Thymus (tissue), 11 donors: ENCODE measurements at regions not wholly inside any gene's neighbourhood (a gene's known extent, or its start where the extent isn't known, plus 50 kb on each side); places are given as distances from the start of the nearest gene placed in this dataset.

ENCODE experiments used
- DNase-seq, 9 donors: peaks; one replicate each; pipeline ENCODE4 v3.0.0-alpha.2; 2013; ENCODE audit warnings: low spot score in 9 of 9, low read depth in 6 of 9, missing footprints in 1 of 9
- H3K27ac ChIP-seq, 2 donors: one replicate each; pipeline ENCODE4 v1.5.1; 2013; ENCODE audit warnings: control low read depth in 1 of 2, low read depth in 1 of 2, low read length in 1 of 2, mild to moderate bottlenecking in 1 of 2, moderate library complexity in 1 of 2
- H3K27me3 ChIP-seq, 2 donors: one replicate each; pipeline ENCODE4 v1.5.1; 2013; ENCODE audit warnings: low read length in 1 of 2; ENCODE audit not compliant: control insufficient read depth in 2 of 2, insufficient read depth in 1 of 2
- H3K36me3 ChIP-seq, 2 donors: one replicate each; pipeline ENCODE4 v1.5.1; 2013; ENCODE audit warnings: low read length in 1 of 2, mild to moderate bottlenecking in 1 of 2, moderate library complexity in 1 of 2; ENCODE audit not compliant: control insufficient read depth in 2 of 2, insufficient read depth in 2 of 2
- H3K4me1 ChIP-seq, 2 donors: one replicate each; pipeline ENCODE4 v1.5.1; 2013; ENCODE audit warnings: low read length in 2 of 2; ENCODE audit not compliant: control insufficient read depth in 2 of 2, insufficient read depth in 2 of 2
- H3K4me3 ChIP-seq, 2 donors: one replicate each; pipeline ENCODE4 v1.5.1; 2013; ENCODE audit warnings: low read length in 2 of 2, control low read depth in 1 of 2, mild to moderate bottlenecking in 1 of 2
- H3K9me3 ChIP-seq, 2 donors: one replicate each; pipeline ENCODE4 v1.5.1; 2013; ENCODE audit warnings: low read length in 1 of 2, mild to moderate bottlenecking in 1 of 2; ENCODE audit not compliant: control insufficient read depth in 2 of 2, insufficient read depth in 1 of 2
- WGBS: extraction: QIAGEN DNeasy Blood & Tissue Kit; methylation state at CpG from one replicate; pipeline ENCODE4 v1.1.7; 2013; 5-methylcytosine and 5-hydroxymethylcytosine counted together
- donor health status: healthy.

DNA sequence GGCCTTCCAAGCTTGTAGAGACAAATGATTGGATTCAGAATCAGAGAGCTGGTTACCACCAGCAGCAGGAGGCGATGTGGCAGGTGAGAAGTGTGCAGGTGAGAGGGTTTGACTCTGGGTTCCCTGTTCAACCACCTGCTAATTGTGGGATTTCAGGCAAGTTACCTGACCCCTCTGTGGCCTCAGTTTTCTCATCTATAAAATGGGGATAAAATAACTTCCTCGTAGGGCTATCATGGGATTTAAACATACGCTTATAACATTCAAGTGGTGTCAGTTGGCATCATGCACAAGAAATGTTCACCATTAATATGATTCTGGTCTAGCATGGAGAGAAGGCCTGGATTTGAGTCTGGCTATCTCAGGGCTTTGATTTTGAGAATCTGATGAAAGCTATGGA, 143.8 kb upstream of the MYL2 start:
- H3K9me3 ChIP-seq: no peaks in the 10 kb centered on the region
- WGBS: 99% methylated on average over 3 of the region's 3 CpGs

GRCh38 chr12:111063295-111064026, 143.1 kb upstream of the MYL2 start:
- no peak for DNase-seq
- no peaks in the 10 kb centered on the region for H3K27me3 ChIP-seq
- 97% methylated on average over 22 of the region's 22 CpGs for WGBS
- no peak overlapping the region for H3K4me3 ChIP-seq
- H3K9me3 ChIP-seq: no peaks in the 10 kb centered on the region
- no peak overlapping the region for H3K27ac ChIP-seq
- H3K4me1 ChIP-seq: peaks cover 2 to 15% of the 10 kb centered on the region in 2 donors
- no peaks in the 10 kb centered on the region for H3K36me3 ChIP-seq

More for the DNA sequence above, 143.8 kb upstream of the MYL2 start:
- H3K36me3 ChIP-seq: no peaks in the 10 kb centered on the region
- H3K27me3 ChIP-seq: no peaks in the 10 kb centered on the region
- no peak overlapping the region for H3K27ac ChIP-seq
- H3K4me1 ChIP-seq: peaks cover 2 to 22% of the 10 kb centered on the region in 2 donors
- no peak overlapping the region for H3K4me3 ChIP-seq
- no peak for DNase-seq

- Histone ChIP-seq H3K27me3 (no peaks in the 10 kb centered on the region), H3K36me3 (no peaks in the 10 kb centered on the region), H3K9me3 (peaks cover 0 to 12% of the 10 kb centered on the region in 2 donors), H3K4me3 (no peak overlapping the region), H3K4me1 (peaks cover 10 to 16% of the 10 kb centered on the region in 2 donors), H3K27ac (peak overlapping the region; percentile 80 to 94)
- 94% methylated on average over 7 of the region's 7 CpGs for WGBS
- DNase-seq: no peak
Observed at GRCh38 chr12:111057701-111058425, 137.5 kb upstream of the MYL2 start.

DNA sequence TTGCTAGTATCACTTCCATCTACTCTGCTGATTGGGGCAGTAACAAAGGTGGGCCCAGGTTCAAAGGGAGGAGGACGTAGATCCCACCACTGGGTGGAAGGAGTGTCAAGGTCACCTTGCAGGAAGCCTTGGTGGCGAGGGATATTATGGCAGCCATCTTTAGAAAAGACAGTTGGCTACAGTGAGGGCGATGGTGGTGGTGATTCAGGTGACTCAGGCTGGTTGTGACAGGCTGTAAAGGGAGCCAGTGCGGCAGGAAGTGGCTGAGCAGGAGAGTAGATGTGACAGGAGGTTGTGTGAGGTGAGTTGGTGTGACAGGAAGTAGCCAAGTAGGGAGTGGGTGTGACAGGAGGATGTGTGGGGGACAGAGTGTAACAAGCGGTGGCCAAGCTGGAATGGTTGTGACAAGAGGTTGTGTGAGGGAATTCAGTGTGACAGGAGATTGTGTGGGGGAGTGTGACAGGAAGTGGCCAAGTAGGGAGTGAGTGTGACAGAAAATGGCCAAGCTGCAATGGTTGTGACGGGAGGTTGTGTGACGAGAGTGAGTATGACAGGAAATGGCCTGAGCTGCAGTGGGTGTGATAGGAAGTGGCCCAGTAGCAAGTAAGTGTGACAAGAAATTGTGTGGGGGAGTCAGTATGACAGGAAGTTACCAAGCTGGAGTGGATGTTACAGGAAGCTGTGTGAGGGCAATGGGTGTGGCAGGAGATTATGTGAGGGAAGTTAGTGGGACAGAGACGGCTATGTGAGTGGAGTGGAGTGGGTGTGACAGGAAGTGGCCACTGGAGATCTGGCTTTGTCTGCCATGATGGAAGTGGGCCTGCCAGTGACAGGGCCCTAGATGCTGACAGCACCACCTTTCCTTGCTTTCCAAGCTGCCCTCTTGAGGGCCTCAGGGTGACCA, 136.5 kb upstream of the MYL2 start:
- WGBS: 67% methylated on average over 8 of the region's 8 CpGs
- H3K27me3 ChIP-seq: no peaks in the 10 kb centered on the region
- peak in 7 of 9 donors; percentile 34 to 79 (median 45) for DNase-seq
- no peaks in the 10 kb centered on the region for H3K36me3 ChIP-seq
- peak overlapping the region; percentile 80 to 94 for H3K27ac ChIP-seq
- H3K9me3 ChIP-seq: peaks cover 0 to 12% of the 10 kb centered on the region in 2 donors
- H3K4me3 ChIP-seq: no peak overlapping the region
- H3K4me1 ChIP-seq: peaks cover 10 to 16% of the 10 kb centered on the region in 2 donors

GRCh38 chr12:111055181-111055880, 135.0 kb upstream of the MYL2 start:
- Histone ChIP-seq H3K36me3 (no peaks in the 10 kb centered on the region), H3K9me3 (peaks cover 0 to 12% of the 10 kb centered on the region in 2 donors), H3K27me3 (peaks cover 0 to 3% of the 10 kb centered on the region in 2 donors), H3K4me1 (peaks cover 10 to 16% of the 10 kb centered on the region in 2 donors), H3K4me3 (no peak overlapping the region), H3K27ac (no peak overlapping the region)
- DNase-seq: no peak
- WGBS: 95% methylated on average over 17 of the region's 17 CpGs

DNA sequence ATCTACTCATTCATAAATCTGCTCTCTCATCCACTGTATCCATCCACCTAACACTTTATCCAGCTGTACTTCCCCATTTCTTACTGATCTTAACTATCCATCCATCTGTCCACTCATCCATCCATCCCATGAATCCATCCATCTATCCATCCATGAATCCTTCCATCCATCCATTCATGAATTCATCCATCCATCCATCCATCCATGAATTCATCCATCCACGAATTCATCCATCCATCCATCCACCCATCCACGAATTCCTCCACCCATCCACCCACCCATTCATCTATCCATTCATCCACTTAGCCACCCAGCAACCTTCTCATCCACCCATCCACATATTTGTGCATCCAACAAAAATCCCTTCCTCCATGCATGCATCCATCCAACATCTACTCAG, 128.6 kb upstream of the MYL2 start:
- Histone ChIP-seq H3K9me3 (no peaks in the 10 kb centered on the region), H3K4me3 (no peak overlapping the region), H3K27ac (no peak overlapping the region), H3K4me1 (no peaks in the 10 kb centered on the region), H3K36me3 (no peaks in the 10 kb centered on the region), H3K27me3 (peaks cover 0 to 20% of the 10 kb centered on the region in 2 donors)
- 84% methylated on average over 2 of the region's 2 CpGs for WGBS
- DNase-seq: no peak

DNA sequence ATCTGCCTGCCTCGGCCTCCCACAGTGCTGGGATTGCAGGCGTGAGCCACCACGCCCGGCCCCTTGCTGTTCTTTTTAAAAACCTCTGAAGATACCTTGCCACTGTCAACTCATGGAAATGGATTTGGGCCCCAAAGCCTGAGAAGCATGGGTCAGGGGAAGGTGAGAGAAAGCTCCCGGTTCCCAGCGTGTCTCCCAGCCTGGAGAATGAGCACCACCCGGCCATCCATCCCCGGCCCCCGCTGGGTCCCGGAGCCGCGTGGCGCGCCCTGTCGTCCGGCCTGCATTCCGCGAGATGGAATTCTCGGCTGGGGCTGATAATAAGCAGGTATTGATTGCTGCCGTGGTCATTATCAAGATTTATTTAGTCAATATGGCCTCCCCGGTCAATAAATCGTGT, 126.5 kb upstream of the MYL2 start:
- no peak for DNase-seq
- Histone ChIP-seq H3K27me3 (peaks cover 0 to 23% of the 10 kb centered on the region in 2 donors), H3K4me3 (no peak overlapping the region), H3K36me3 (no peaks in the 10 kb centered on the region), H3K4me1 (no peaks in the 10 kb centered on the region), H3K27ac (no peak overlapping the region), H3K9me3 (no peaks in the 10 kb centered on the region)
- WGBS: 96% methylated on average over 22 of the region's 22 CpGs

- no peaks in the 10 kb centered on the region for H3K9me3 ChIP-seq
- DNase-seq: no peak
- no peaks in the 10 kb centered on the region for H3K36me3 ChIP-seq
- H3K4me1 ChIP-seq: no peaks in the 10 kb centered on the region
- 90% methylated on average over 7 of the region's 7 CpGs for WGBS
- H3K4me3 ChIP-seq: no peak overlapping the region
- peaks cover 2 to 23% of the 10 kb centered on the region in 2 donors for H3K27me3 ChIP-seq
- H3K27ac ChIP-seq: no peak overlapping the region
Observed at GRCh38 chr12:111045941-111046340, 125.6 kb upstream of the MYL2 start.
